M059J (cell line): ENCODE measurements at regions not wholly inside any gene's neighbourhood (a gene's known extent, or its start where the extent isn't known, plus 50 kb on each side); places are given as distances from the start of the nearest gene placed in this dataset.
A peak's percentile ranks its signal among the peaks of the same experiment; 100 is the strongest.
"Not testable (repeated sequence)": the region's sequence is repeated elsewhere in the genome, so short reads cannot be mapped to it uniquely, and the experiment has no call there.

Experiments used
- DNase-seq: peaks from one replicate; pipeline ENCODE4 v3.0.0-alpha.2; 2012; ENCODE audit warnings: low read depth

GRCh38 chr17:77618731-77619130 is 339.8 kb upstream of the TNRC6C start:
- no peak for DNase-seq

DNA sequence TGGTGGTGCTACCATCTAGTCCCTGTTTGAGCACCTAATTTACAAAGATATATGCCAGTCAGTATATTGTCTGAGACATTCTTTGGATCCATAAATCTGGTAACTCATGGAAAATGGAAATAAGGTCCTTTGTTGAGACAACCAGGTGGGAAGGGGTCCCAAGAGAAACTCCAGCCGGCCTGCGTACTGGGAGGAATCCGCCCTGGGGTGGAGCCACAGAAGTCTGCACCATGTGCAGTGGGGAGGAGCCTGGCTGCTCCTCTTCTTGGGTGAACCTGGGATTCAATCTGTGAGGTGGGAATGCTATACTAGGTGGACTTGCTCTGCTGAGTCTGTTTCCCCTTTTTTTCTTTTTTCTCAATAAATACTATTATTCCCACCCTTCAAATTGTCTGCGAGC is 339.2 kb upstream of the TNRC6C start:
- DNase-seq = no peak

GRCh38 chr17:77619851-77620250 is 338.7 kb upstream of the TNRC6C start:
- peak; percentile 83 for DNase-seq

DNA sequence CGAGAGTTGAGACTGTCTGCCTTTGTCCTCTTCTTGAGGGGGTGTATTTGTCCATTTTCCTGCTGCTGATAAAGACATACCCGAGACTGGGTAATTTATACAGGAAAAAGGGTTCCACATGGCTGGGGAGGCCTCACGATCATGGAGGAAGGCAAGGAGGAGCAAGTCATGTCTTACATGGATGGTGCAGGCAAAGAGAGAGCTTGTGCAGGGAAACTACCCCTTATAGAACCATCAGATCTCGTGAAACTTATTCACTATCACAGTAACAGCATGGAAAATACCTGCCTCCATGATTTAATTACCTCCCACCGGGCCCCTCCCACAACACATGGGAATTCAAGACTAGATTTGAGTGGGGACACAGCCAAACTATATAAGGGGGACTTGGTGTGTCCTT is 338.2 kb upstream of the TNRC6C start:
- DNase-seq = no peak

GRCh38 chr17:77622084-77622483 is 336.4 kb upstream of the TNRC6C start:
- not testable (repeated sequence) for DNase-seq

DNA sequence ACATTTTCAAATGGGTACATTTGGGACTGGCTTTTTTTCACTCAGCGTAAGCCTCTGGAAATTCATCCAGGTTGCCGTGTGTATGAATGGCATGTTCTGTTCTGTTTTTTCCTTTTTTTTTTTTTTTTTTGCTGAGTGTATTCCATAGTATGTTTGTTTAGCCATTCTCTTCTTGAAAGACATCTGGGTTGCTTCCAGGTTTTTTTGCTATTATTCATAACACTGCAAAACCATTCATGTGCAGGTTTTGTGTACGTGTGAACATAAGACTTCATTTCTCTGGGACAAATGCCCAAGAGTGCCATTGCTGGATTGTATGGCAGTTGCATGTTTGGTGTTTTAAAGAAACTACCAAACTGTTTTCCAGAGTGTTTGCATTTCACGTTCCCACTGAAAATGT is 335.9 kb upstream of the TNRC6C start:
- DNase-seq = no peak

DNA sequence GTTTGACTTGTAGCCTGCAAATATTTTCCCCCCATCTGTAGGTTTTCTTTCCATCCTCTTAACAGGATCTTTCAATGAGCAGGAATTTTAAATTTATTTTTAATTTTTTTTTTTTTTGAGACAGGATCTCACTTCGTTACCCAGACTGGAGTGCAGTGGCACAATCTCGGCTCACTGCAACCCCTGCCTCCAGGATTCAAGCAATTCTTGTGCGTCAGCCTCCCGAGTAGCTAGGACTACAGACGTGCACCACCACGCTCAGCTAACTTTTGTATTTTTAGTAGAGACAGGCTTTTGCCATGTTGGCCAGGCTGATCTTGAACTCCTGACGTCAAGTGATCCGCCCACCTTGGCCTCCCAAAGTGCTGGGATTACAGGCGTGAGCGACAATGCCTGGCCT is 335.2 kb upstream of the TNRC6C start:
- DNase-seq = not testable (repeated sequence)

GRCh38 chr17:77628035-77628434 is 330.5 kb upstream of the TNRC6C start:
- DNase-seq = no peak

DNA sequence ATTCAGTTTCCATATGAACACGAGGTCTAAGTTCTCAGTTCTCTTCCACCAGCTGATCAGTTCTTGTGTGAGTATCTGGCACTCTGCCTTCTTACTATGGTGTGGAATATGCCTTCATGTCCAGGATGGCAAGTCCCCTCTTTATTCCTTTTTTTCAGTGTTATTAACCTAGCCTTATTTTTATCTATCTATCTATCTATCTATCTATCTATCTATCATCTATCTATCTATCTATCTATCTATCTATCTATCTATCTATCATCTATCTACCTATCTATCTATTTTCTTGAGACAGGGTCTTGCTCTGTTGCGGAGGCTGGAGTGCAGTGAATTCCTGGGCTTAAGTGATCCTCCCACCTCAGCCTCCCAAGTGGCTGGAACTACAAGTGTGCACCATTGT is 329.2 kb upstream of the TNRC6C start:
- not testable (repeated sequence) for DNase-seq

- DNase-seq = no peak
Observed at GRCh38 chr17:77631307-77631706, 327.2 kb upstream of the TNRC6C start.

GRCh38 chr17:77632619-77633018 is 325.9 kb upstream of the TNRC6C start:
- DNase-seq = no peak

DNA sequence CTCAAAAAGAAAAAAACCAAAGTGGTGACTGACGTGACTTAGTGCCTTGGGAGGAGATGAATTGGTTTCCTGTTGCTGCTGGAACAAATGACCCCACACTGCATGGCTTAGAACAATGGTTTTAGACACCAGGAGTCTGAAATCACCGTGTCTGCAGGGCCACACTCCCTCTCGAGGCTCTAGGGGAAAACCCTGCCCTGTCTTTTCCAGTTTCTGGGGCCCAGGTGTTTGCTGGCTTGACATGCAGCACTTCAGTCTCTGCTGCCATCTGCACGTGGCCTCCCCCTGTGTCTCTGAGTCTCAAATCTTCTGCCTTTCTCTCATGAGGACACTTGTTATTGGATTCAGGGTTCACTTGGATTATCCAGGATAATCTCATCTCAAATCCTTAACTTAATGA is 323.8 kb upstream of the TNRC6C start:
- no peak for DNase-seq

DNA sequence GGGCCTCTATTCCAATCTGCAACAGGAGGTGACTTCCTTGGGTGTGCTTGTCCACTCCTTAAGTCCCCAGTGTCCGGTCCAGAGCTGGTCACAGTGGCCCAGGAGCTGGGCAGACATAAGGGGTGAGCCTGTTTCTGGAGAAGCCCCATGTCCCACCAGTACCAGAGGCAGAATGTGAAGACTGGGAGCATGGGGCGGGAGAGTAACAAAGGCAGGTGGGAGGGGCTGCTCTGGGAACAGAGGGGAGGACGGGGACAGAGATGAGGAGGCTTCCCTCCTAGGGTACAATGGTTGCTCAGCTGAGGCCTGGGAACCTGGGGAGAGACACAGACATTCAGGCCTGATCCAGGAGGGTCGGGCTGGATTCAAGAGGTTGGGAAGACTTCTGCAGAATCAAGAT is 323.3 kb upstream of the TNRC6C start:
- no peak for DNase-seq

DNA sequence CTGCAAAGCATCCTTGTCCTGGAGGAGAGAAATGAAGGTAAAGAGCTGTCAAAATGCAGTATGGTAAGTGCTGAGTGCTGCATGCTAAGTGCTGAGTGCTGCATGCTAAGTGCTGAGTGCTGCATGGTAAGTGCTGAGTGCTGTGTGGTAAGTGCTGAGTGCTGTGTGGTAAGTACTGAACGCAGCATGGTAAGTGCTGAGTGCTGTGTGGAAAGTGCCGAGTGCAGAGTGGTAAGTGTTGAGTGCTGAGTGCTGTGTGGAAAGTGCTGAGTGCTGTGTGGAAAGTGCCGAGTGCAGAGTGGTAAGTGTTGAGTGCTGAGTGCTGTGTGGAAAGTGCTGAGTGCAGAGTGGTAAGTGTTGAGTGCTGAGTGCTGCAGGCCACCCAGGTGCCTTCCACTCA is 322.7 kb upstream of the TNRC6C start:
- DNase-seq = not testable (repeated sequence)

DNA sequence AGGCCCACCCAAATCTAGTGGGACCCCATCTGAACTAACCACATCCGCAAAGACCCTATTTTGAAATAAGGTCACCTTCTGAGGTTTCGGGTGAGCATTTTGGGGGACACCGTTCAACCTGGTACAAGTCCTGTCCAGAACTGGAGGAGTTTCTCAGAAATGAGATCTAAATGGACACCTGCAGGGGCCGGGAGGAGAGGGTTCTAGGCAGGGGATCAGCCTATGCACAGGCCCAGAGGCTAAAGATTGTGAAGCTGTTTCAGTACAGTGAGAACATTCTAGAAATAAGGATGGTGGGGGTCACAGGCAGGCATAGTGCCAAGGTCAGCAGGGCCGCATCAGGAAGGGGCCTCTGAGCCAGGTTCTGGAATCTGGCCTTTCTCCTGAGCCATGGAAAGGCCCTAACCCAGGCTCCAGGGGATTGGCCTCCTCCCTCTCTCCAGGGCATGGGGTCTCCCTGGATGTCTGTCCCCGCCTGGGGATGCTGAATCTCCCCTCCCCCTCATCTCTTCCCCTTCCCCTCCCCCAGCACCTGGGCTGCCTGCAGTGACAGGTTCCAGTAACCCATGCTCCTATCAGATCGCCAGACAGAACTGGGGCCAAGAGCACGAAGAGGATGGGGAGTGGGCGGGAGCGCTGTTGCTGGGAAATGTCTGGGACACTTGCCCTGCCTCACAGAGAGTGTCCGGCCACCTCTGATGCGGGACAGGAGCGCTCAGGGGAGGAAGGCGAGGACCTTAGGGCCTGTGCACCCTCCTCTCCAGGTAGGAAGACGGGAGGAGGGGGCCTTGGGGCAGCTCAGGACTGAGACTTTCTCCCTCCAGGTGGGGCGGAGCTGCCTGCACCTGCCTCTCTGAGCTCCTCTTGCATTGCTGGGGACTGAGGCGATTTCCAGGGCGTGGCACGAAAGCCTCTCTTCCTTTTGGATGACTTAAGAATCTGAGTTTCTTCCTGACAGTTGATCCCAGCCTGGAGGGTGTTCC is 321.4 kb upstream of the TNRC6C start:
- DNase-seq = no peak

GRCh38 chr17:77637818-77638575 is 320.5 kb upstream of the TNRC6C start:
- DNase-seq = no peak

DNA sequence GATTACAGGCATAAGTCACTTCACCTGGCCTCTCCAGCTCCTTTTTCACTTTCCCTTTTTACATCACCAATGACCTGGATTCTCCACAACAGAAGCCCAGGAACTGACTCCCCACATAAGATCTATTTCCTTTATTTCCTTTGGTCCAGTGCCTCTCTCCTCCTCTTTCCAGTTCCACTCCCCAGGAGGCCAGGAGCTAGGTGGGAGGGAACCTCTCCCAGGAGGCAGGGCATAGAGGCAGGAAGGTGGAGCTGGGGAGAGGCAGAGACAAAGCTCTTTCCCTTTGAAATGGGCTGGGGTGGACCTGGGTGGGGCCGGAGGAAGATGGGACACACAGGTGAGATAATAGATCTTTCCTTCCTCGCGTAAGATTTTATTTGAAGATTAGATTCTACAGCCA is 318.3 kb upstream of the TNRC6C start:
- peak; percentile 8 for DNase-seq

GRCh38 chr17:77640916-77641605 is 317.4 kb upstream of the TNRC6C start:
- no peak for DNase-seq

GRCh38 chr17:77641718-77642117 is 316.8 kb upstream of the TNRC6C start:
- DNase-seq = no peak

DNA sequence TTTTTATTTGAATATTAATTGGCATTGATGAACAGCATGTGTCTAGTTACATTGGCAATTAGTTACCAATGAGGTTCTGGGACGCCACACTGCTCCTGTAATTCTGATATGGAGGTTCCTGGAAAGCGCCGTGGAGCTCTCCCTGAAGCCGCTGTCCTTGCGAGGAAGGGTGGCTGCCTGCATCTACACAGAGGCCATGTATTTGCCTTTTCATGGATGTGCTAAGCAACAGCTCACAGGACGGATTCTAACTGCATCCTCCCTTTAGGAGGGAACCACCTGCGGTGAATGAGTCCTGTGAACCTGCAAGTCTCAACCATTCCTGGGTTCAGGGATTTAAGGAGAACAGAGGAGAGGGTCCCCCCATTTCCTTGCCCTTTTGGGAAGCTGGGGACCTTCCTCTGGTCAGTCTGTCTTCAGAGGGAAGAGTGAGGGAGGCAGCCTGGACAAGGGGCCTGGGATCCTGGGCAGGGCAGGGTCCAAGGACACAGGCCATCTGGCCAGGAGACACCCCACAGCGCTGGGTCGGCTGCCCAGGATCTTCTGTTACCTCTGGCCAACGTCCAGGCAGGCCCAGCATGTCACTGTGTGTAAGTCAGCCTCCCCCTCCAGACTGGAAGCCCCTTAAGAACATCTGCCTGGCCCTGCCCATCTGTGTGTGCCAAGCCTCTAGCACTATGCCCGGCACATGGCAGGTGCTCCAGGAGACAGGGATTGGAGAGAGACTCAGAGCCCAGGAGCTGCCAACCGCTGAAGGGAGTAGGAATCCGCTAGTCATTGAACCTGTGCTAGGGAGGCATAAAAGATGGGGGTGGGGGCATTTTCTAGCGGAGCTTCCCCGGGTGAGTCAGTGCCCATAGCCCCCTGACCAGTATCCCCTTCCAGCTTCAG is 314.1 kb upstream of the TNRC6C start:
- no peak for DNase-seq
